GM12873 (cell line): ENCODE measurements at regions not wholly inside any gene's neighbourhood (a gene's known extent, or its start where the extent isn't known, plus 50 kb on each side); places are given as distances from the start of the nearest gene placed in this dataset.

Experiments used
- CTCF ChIP-seq: IDR thresholded peaks from 2 replicates; pipeline ENCODE4 v1.5.1; 2012; ENCODE audit warnings: low read depth, mild to moderate bottlenecking, moderate library complexity, low read length, control low read depth; ENCODE audit not compliant: insufficient read depth; ENCODE audit errors: missing control alignments

DNA sequence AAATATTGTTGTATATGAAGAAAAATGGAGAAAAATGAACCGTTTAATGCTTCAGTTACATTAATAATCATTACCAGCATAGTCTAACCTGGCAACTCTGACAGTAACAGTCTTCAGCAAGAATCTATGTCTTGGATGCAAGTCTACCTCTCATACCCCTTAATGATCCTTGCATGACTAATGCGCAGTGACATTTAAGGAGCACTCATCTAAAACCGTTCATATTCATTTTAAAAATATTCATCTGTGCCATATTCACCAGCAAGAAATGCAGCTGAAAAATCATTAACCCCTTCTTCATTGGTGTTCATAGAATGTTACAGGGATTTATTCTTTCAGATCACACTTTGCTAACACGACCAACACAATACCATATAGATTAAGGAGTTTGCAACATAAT lies 227.2 kb upstream of the ASCC3 start:
- no peak for TF ChIP-seq CTCF

DNA sequence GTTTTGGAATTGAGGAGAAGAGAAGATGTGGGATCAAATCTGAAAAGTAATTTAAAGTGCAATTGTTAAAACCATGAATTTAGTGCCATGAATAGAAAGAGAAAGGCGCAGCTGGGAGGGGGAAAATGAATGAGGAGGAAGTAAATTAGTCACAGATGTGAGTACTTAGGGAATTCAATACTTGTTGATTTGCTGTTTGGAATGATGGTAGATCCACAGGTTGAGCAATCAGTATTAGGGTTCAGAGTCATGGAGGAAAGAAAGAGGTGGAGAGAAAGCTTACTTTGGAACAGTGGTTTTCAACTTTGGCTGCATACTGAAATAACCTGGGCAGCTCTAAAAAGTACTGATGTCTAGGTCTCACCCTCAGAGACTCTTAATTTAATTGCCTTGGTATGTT lies 229.7 kb upstream of the ASCC3 start:
- TF ChIP-seq CTCF, result no peak

DNA sequence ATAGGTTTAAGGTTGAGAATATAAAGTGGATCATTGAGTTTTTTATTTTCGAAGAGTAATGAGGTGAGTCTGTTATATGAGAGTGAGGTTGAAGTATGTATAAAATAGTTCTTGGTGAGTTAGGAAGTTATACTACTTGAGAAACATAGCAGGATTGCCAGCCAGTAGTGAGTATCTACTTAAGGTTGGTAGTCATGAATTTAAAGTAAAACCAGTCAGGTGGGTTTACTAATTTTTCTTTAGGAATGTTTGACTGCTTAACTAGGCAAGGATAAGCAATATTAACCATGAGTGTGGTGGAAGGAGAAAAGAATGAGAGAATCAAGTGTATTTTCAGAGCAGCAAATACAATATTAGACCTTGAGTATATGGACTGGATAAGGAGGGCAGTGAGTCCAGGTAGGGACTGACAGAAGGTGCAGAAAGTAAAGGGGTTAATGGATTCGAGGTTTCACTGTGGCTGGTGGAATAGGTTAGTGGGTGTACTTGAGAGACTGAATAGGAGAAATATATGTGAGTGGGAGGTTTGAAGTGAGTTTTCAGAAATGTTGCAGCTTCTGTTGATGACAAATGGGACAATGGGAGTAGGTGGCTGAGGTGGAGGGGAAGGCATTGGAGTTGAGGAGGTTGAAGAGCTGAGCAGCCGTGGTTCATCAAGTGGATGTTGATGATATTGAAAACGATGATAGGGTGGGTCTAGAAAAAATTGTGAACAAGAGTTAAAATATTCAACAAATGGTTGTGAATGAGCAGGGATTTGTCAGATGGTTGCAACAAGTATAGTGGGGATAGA lies 232.5 kb upstream of the ASCC3 start:
- TF ChIP-seq CTCF, result no peak

DNA sequence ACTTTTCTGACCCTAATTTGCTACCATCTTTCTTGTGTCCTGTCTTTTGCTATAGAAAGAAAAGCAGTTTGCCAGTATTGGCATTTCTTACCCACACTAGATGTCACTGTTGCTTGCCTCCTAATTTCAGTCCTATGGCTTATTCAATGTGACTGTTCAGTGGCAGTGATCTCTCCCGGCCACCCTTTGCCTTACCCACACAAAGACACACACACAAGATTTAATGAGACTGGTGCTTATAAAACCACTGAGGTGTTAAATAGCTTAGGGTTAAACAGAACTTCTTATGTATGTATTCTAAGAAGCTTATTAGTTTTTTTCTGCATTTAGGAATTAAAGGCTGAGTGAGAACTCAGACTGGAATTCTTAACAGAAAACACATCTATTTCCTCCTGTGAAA lies 233.6 kb upstream of the ASCC3 start:
- TF ChIP-seq CTCF, result peak; percentile 44

DNA sequence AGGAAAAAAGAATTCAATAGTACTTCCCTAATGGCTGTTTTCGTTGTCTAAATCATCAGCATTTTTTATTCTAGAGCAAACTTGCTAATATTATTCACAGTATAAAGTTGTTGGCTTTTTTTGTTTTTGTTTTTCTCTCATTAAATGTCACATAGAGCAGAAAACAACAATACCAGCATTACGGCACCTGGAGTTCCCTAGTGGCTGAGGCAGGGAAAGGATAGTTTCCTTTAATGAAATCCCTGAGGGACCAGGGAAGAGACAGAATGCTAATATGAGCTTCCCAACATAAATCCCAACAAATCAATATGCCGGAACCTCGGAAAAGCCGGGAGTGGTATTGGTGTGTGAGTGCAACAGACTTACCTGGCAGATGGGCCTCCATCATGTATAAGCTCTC lies 235.2 kb upstream of the ASCC3 start:
- no peak for TF ChIP-seq CTCF

DNA sequence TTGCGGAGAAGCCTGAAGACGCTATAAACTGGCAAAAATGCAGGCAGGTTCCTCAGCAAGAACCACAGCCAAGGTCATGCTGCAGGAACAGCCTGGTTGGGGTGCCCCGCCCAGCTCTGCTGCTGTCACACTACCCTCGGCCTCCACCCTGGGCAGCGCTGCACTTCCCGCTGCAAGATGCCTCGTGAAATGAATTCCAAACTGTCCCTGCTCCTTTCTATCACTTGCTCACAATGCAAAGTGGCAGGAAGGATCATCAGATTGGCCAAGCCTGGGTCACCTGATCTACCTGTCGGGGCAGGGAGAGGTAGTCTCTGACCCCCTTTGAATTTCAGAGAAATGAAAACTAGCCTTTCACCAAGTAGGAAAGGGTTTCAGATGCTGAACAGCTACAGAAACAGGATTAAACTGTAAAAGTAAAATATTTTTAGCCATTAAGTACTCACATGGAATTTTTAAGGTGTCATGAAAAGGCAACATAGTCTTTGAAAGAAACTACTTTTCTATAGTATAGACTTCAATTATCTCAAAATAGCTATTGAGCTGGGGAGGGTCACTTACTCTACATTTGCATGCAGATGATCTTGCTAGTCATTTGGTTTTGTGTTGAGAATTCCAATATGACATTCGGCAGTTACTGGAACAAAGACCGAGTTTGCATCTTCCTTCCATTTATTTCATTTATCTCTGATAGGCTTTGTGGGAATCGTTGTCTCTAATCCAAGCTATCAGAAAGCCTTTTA lies 236.4 kb upstream of the ASCC3 start:
- no peak for TF ChIP-seq CTCF

DNA sequence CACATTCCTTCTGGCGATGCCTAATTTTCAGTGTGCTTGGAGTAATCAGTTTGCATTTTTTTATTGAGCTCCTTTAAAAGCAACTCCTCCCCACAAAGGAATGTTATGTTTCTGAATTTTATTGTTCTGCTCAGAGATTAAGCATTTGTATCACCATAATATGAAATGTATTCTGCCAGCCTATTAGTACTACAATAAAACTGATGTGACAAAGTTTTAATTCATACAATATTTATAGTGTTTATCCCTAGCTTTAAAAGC lies 236.9 kb upstream of the ASCC3 start:
- no peak for TF ChIP-seq CTCF
